ENCODE measurements at regions not wholly inside any gene's neighbourhood (a gene's known extent, or its start where the extent isn't known, plus 50 kb on each side); places are given as distances from the start of the nearest gene placed in this dataset.

DNA sequence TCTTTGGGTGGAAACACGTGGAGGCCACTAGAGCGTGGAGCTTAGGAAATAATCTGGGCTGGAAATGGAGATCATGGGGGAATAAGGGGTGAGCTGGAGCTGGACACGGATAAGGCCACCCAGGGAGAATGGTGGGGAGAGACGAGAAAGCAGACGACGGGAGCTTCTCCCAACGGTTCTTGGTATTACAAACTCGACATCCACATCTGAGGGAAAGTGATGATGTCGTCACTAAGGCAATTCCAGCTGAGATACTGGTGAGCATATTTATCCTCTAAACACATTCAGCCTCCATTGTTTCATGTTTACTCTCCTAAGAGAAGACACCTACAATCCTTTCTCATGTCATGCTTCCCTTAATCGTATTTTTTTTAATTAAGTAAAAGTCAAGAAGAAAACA is 50.2 kb upstream of the SNX9 start:
- DNase-seq (ENCODE audit: low read depth) = no peak

Data from stimulated activated CD8-positive, alpha-beta memory T cell treated with anti-CD3 and anti-CD28 coated beads, Interleukin-12 subunit alpha, Interleukin-12 subunit beta, amount 100 ng/mL, for 1 hour (primary cell).